Karpas-422 (cell line): ENCODE measurements at regions not wholly inside any gene's neighbourhood (a gene's known extent, or its start where the extent isn't known, plus 50 kb on each side); places are given as distances from the start of the nearest gene placed in this dataset.

Experiments
- DNase-seq: peaks from one replicate; pipeline ENCODE4 v3.0.0-alpha.2; 2015
- H2AFZ ChIP-seq: fragments of 200-600 bp; sonication (generic); 2 replicates; pipeline ENCODE4 v1.6.1; 2014; ENCODE audit warnings: antibody characterized with exemption, low read length, mixed read lengths
- H3K27ac ChIP-seq: fragments of 200-600 bp; sonication (generic); 2 replicates; pipeline ENCODE4 v1.5.1; 2014; ENCODE audit warnings: mild to moderate bottlenecking, low read length, moderate library complexity
- H3K27me3 ChIP-seq: fragments of 200-600 bp; sonication (generic); 2 replicates; pipeline ENCODE4 v1.6.1; 2014; ENCODE audit warnings: low read length, mixed read lengths
- H3K36me3 ChIP-seq: fragments of 200-600 bp; sonication (generic); 2 replicates; pipeline ENCODE4 v1.6.1; 2014; ENCODE audit warnings: low read length, mixed read lengths; ENCODE audit not compliant: insufficient read depth
- H3K4me1 ChIP-seq: fragments of 200-600 bp; sonication (generic); 2 replicates; pipeline ENCODE4 v1.6.1; 2014; ENCODE audit warnings: mild to moderate bottlenecking, low read length, mixed read lengths
- H3K4me2 ChIP-seq: fragments of 200-600 bp; sonication (generic); 2 replicates; pipeline ENCODE4 v1.6.1; 2014; ENCODE audit warnings: low read length, low read depth, mild to moderate bottlenecking; ENCODE audit not compliant: poor library complexity, severe bottlenecking
- H3K4me3 ChIP-seq: fragments of 200-600 bp; sonication (generic); 2 replicates; pipeline ENCODE4 v1.5.1; 2014; ENCODE audit warnings: mild to moderate bottlenecking, antibody characterized with exemption, low read length, mixed read lengths
- H3K79me2 ChIP-seq: fragments of 200-600 bp; sonication (generic); 2 replicates; pipeline ENCODE4 v1.6.1; 2014; ENCODE audit warnings: mild to moderate bottlenecking, low read length, mixed read lengths
- H3K9ac ChIP-seq: fragments of 200-600 bp; sonication (generic); 2 replicates; pipeline ENCODE4 v1.6.0; 2014; ENCODE audit warnings: low read length
- H3K9me2 ChIP-seq: fragments of 200-600 bp; sonication (generic), shearing (Covaris generic); replicated peaks from 2 replicates; pipeline ENCODE4 v1.6.0; 2014; ENCODE audit warnings: mild to moderate bottlenecking, low read length, moderate library complexity; ENCODE audit not compliant: insufficient read depth
- H3K9me3 ChIP-seq: fragments of 300-700, 200-600 bp; sonication (generic); 2 replicates; pipeline ENCODE4 v1.6.1; 2014; ENCODE audit warnings: low read length, mixed read lengths
- H4K20me1 ChIP-seq: fragments of 200-600 bp; sonication (generic); 2 replicates; pipeline ENCODE4 v1.6.1; 2014; ENCODE audit warnings: mild to moderate bottlenecking, antibody characterized with exemption, low read length, low read depth; ENCODE audit not compliant: insufficient read depth

GRCh38 chr4:32290102-32290501 is 1569.9 kb downstream of the PCDH7 start:
- Histone ChIP-seq H3K4me3 (no peak overlapping the region), H3K36me3 (no peaks in the 10 kb centered on the region), H2AFZ (no peak overlapping the region), H3K4me2 (no peak overlapping the region), H3K79me2 (no peaks in the 10 kb centered on the region), H3K4me1 (no peaks in the 10 kb centered on the region), H3K27me3 (no peaks in the 10 kb centered on the region), H3K9ac (no peak overlapping the region), H3K9me2 (no peaks in the 10 kb centered on the region), H3K9me3 (peaks cover 31% of the 10 kb centered on the region), H3K27ac (no peak overlapping the region), H4K20me1 (no peaks in the 10 kb centered on the region)
- DNase-seq = no peak

GRCh38 chr4:32318926-32319325 is 1598.8 kb downstream of the PCDH7 start:
- Histone ChIP-seq H3K9ac (no peak overlapping the region), H3K27me3 (no peaks in the 10 kb centered on the region), H3K9me2 (no peaks in the 10 kb centered on the region), H3K4me3 (no peak overlapping the region), H3K79me2 (no peaks in the 10 kb centered on the region), H3K4me1 (no peaks in the 10 kb centered on the region), H3K4me2 (no peak overlapping the region), H3K36me3 (no peaks in the 10 kb centered on the region), H3K27ac (no peak overlapping the region), H4K20me1 (no peaks in the 10 kb centered on the region), H2AFZ (no peak overlapping the region), H3K9me3 (peaks cover 24% of the 10 kb centered on the region)
- no peak for DNase-seq

- Histone ChIP-seq H3K27me3 (no peaks in the 10 kb centered on the region), H3K79me2 (no peaks in the 10 kb centered on the region), H3K27ac (no peak overlapping the region), H3K9me2 (no peaks in the 10 kb centered on the region), H3K9me3 (peaks cover 29% of the 10 kb centered on the region), H4K20me1 (no peaks in the 10 kb centered on the region), H3K4me3 (no peak overlapping the region), H3K9ac (no peak overlapping the region), H3K36me3 (no peaks in the 10 kb centered on the region), H3K4me2 (no peak overlapping the region), H2AFZ (no peak overlapping the region), H3K4me1 (no peaks in the 10 kb centered on the region)
- DNase-seq = no peak
Measured at GRCh38 chr4:32321421-32321820, 1601.3 kb downstream of the PCDH7 start.

GRCh38 chr4:32334759-32335158 is 1614.6 kb downstream of the PCDH7 start:
- H3K27me3 ChIP-seq = no peaks in the 10 kb centered on the region
- peaks cover 41% of the 10 kb centered on the region for H3K9me3 ChIP-seq
- H3K4me1 ChIP-seq = no peaks in the 10 kb centered on the region
- H3K9me2 ChIP-seq = no peaks in the 10 kb centered on the region
- H3K4me2 ChIP-seq = no peak overlapping the region
- no peak overlapping the region for H3K4me3 ChIP-seq
- no peaks in the 10 kb centered on the region for H4K20me1 ChIP-seq
- no peaks in the 10 kb centered on the region for H3K79me2 ChIP-seq
- no peaks in the 10 kb centered on the region for H3K36me3 ChIP-seq
- no peak overlapping the region for H3K27ac ChIP-seq
- no peak overlapping the region for H3K9ac ChIP-seq
- DNase-seq = no peak
- no peak overlapping the region for H2AFZ ChIP-seq

- no peak overlapping the region for H3K4me3 ChIP-seq
- H2AFZ ChIP-seq = no peak overlapping the region
- H3K4me1 ChIP-seq = no peaks in the 10 kb centered on the region
- H3K4me2 ChIP-seq = no peak overlapping the region
- no peaks in the 10 kb centered on the region for H3K9me2 ChIP-seq
- H3K36me3 ChIP-seq = no peaks in the 10 kb centered on the region
- H3K9ac ChIP-seq = no peak overlapping the region
- no peak for DNase-seq
- no peaks in the 10 kb centered on the region for H3K27me3 ChIP-seq
- H4K20me1 ChIP-seq = no peaks in the 10 kb centered on the region
- no peak overlapping the region for H3K27ac ChIP-seq
- H3K79me2 ChIP-seq = no peaks in the 10 kb centered on the region
- peaks cover 39% of the 10 kb centered on the region for H3K9me3 ChIP-seq
Measured at GRCh38 chr4:32337403-32337802, 1617.2 kb downstream of the PCDH7 start.

- no peak overlapping the region for H3K9ac ChIP-seq
Measured at GRCh38 chr4:32340591-32340990, 1620.4 kb downstream of the PCDH7 start.

GRCh38 chr4:32341342-32341741 is 1621.2 kb downstream of the PCDH7 start:
- Histone ChIP-seq H3K9me3 (peaks cover 27% of the 10 kb centered on the region), H3K4me2 (no peak overlapping the region), H3K9ac (no peak overlapping the region), H3K27me3 (no peaks in the 10 kb centered on the region), H2AFZ (no peak overlapping the region), H3K79me2 (no peaks in the 10 kb centered on the region), H3K4me1 (no peaks in the 10 kb centered on the region), H3K9me2 (no peaks in the 10 kb centered on the region), H3K36me3 (no peaks in the 10 kb centered on the region), H3K4me3 (no peak overlapping the region), H4K20me1 (no peaks in the 10 kb centered on the region), H3K27ac (no peak overlapping the region)
- DNase-seq = no peak

More at GRCh38 chr4:32340591-32340990, 1620.4 kb downstream of the PCDH7 start:
- Histone ChIP-seq H3K9me2 (no peaks in the 10 kb centered on the region), H3K4me1 (no peaks in the 10 kb centered on the region), H3K79me2 (no peaks in the 10 kb centered on the region), H2AFZ (no peak overlapping the region), H3K27ac (no peak overlapping the region), H3K4me3 (no peak overlapping the region), H4K20me1 (no peaks in the 10 kb centered on the region), H3K36me3 (no peaks in the 10 kb centered on the region), H3K27me3 (no peaks in the 10 kb centered on the region), H3K4me2 (no peak overlapping the region), H3K9me3 (peaks cover 28% of the 10 kb centered on the region)
- DNase-seq = no peak

- H2AFZ ChIP-seq = no peak overlapping the region
- H3K27ac ChIP-seq = no peak overlapping the region
- no peaks in the 10 kb centered on the region for H3K9me2 ChIP-seq
- H4K20me1 ChIP-seq = no peaks in the 10 kb centered on the region
- no peak for DNase-seq
- no peaks in the 10 kb centered on the region for H3K27me3 ChIP-seq
- no peaks in the 10 kb centered on the region for H3K79me2 ChIP-seq
- H3K36me3 ChIP-seq = no peaks in the 10 kb centered on the region
- peaks cover 24% of the 10 kb centered on the region for H3K9me3 ChIP-seq
- no peaks in the 10 kb centered on the region for H3K4me1 ChIP-seq
- no peak overlapping the region for H3K4me2 ChIP-seq
- H3K4me3 ChIP-seq = no peak overlapping the region
- H3K9ac ChIP-seq = no peak overlapping the region
Measured at GRCh38 chr4:32342054-32342453, 1621.9 kb downstream of the PCDH7 start.

- no peaks in the 10 kb centered on the region for H4K20me1 ChIP-seq
- no peak for DNase-seq
- no peak overlapping the region for H3K4me2 ChIP-seq
- no peaks in the 10 kb centered on the region for H3K79me2 ChIP-seq
- no peak overlapping the region for H2AFZ ChIP-seq
- no peaks in the 10 kb centered on the region for H3K27me3 ChIP-seq
- no peak overlapping the region for H3K9ac ChIP-seq
- H3K9me3 ChIP-seq = peaks cover 28% of the 10 kb centered on the region
- H3K9me2 ChIP-seq = no peaks in the 10 kb centered on the region
- no peaks in the 10 kb centered on the region for H3K4me1 ChIP-seq
- no peak overlapping the region for H3K4me3 ChIP-seq
- H3K27ac ChIP-seq = no peak overlapping the region
- H3K36me3 ChIP-seq = no peaks in the 10 kb centered on the region
Measured at GRCh38 chr4:32349026-32349425, 1628.9 kb downstream of the PCDH7 start.
